HCT116 (cell line): ENCODE measurements at regions not wholly inside any gene's neighbourhood (a gene's known extent, or its start where the extent isn't known, plus 50 kb on each side); places are given as distances from the start of the nearest gene placed in this dataset.

ENCODE experiments used
- ATAC-seq: fragments of 200-7000 bp; cut with Tn5 transposase; 2 replicates; pipeline ENCODE4 v1.9.1; 2020; ENCODE audit warnings: mild to moderate bottlenecking, moderate library complexity
- BruUV-seq: library from RNA; stranded (reverse); fragments of 400-500 nt; replicated peaks from 2 replicates; lab custom pipeline; 2021; lab: Mats Ljungman, UMichigan
- CTCF ChIA-PET: fragments of 300-600 bp; sonication (Branson Sonifier 250); formaldehyde crosslinking; loops from one replicate; lab custom pipeline; 2021; ENCODE audit warnings: antibody characterized with exemption; lab: Charles Lee
- POLR2A ChIA-PET: fragments of 300-600, 350-600 bp; sonication (Branson Sonifier 250); formaldehyde crosslinking; loops from one replicate; lab custom pipeline; 2021; ENCODE audit warnings: antibody characterized with exemption; lab: Charles Lee
- RAD21 ChIA-PET, 2 experiments: fragments of 300-600 bp; sonication (Branson Sonifier 250); formaldehyde crosslinking; loops; one replicate each; lab custom pipeline; 2023; ENCODE audit warnings: low total read pairs in 2 of 2; ENCODE audit not compliant: uncharacterized antibody in 2 of 2, unreplicated experiment in 2 of 2, low non-redundant PET in 1 of 2; lab: Charles Lee
- DNase-seq: peaks from one replicate; pipeline ENCODE4 v3.0.0-alpha.2; 2010; ENCODE audit warnings: low read depth, low spot score
- H2AFZ ChIP-seq: fragments of 200-600 bp; shearing (Covaris generic), sonication (generic); 2 replicates; pipeline ENCODE4 v1.6.1; 2017; ENCODE audit warnings: low read depth, mixed run types, mixed read lengths, antibody characterized with exemption, low read length; ENCODE audit not compliant: poor library complexity, severe bottlenecking
- H3K27ac ChIP-seq: 2 replicates; pipeline ENCODE4 v1.5.1; 2012; ENCODE audit warnings: low read depth, low read length
- H3K27me3 ChIP-seq: fragments of 200-600 bp; sonication (generic); 2 replicates; pipeline ENCODE4 v1.6.1; 2016; ENCODE audit warnings: mixed run types, low read length, mixed read lengths; ENCODE audit not compliant: insufficient read depth
- H3K36me3 ChIP-seq, 2 experiments: fragments of 200-500 bp in 1 of 2; fragments of 200-600 bp in 1 of 2; sonication (Bioruptor generic) in 1 of 2; sonication (generic) in 1 of 2; 2 replicates each; pipeline versions ENCODE4 v1.5.1 to v1.6.1; 2014 to 2016; ENCODE audit warnings: low read length in 2 of 2, inconsistent platforms in 1 of 2, mixed read lengths in 1 of 2, mixed run types in 1 of 2; ENCODE audit not compliant: insufficient read depth in 2 of 2, control insufficient read depth in 1 of 2
- H3K4me1 ChIP-seq, 2 experiments: fragments of 200-600 bp in 1 of 2; sonication (generic) in 1 of 2; 2 replicates each; pipeline versions ENCODE4 v1.5.1 to v1.6.1; 2012 to 2017; ENCODE audit warnings: low read length in 2 of 2, inconsistent platforms in 1 of 2, mild to moderate bottlenecking in 1 of 2, mixed read lengths in 1 of 2, mixed run types in 1 of 2, moderate library complexity in 1 of 2; ENCODE audit not compliant: insufficient read depth in 2 of 2, control insufficient read depth in 1 of 2
- H3K4me2 ChIP-seq: fragments of 200-600 bp; sonication (generic); 2 replicates; pipeline ENCODE4 v1.6.1; 2017; ENCODE audit warnings: mixed run types, low read length, mixed read lengths
- H3K4me3 ChIP-seq, 2 experiments: fragments of 200-600 bp in 1 of 2; sonication (generic) in 1 of 2; replicated peaks in 1 of 2; 2 replicates each; pipeline ENCODE4 v1.5.1; 2011 to 2016; ENCODE audit warnings: low read length in 2 of 2, control low read depth in 1 of 2, low read depth in 1 of 2, mild to moderate bottlenecking in 1 of 2, mixed read lengths in 1 of 2, mixed run types in 1 of 2
- H3K79me2 ChIP-seq: fragments of 200-600 bp; sonication (generic); 2 replicates; pipeline ENCODE4 v1.6.1; 2017; ENCODE audit warnings: mild to moderate bottlenecking, mixed run types, low read length, moderate library complexity, mixed read lengths; ENCODE audit not compliant: insufficient read depth
- H3K9ac ChIP-seq: fragments of 200-600 bp; sonication (generic); 2 replicates; pipeline ENCODE4 v1.6.1; 2016; ENCODE audit warnings: low read length, mixed read lengths
- H3K9me2 ChIP-seq: fragments of 200-600 bp; sonication (generic), shearing (Covaris generic); 2 replicates; pipeline ENCODE4 v1.6.1; 2017; ENCODE audit warnings: mixed run types, mild to moderate bottlenecking, moderate library complexity; ENCODE audit not compliant: insufficient read depth
- H3K9me3 ChIP-seq, 2 experiments: fragments of 200-500 bp in 1 of 2; fragments of 200-600 bp in 1 of 2; sonication (Bioruptor generic) in 1 of 2; sonication (generic) in 1 of 2; 2 replicates each; pipeline ENCODE4 v1.6.1; 2014 to 2017; ENCODE audit warnings: low read length in 2 of 2, mixed read lengths in 2 of 2, inconsistent platforms in 1 of 2, low read depth in 1 of 2, mild to moderate bottlenecking in 1 of 2, mixed run types in 1 of 2, moderate library complexity in 1 of 2; ENCODE audit not compliant: control insufficient read depth in 1 of 2, insufficient read depth in 1 of 2
- H4K20me1 ChIP-seq: fragments of 200-600 bp; sonication (generic), shearing (Covaris generic); 2 replicates; pipeline ENCODE4 v1.6.1; 2017; ENCODE audit warnings: mixed run types, mild to moderate bottlenecking, moderate library complexity; ENCODE audit not compliant: insufficient read depth
- CEBPB ChIP-seq: IDR thresholded peaks from 2 replicates; pipeline ENCODE4 v1.6.1; 2012; ENCODE audit warnings: low read depth
- EGR1 ChIP-seq: IDR thresholded peaks from 2 replicates; pipeline ENCODE4 v1.6.1; 2012; ENCODE audit warnings: low read depth
- EZH2 ChIP-seq: fragments of 200-600 bp; sonication (generic); IDR thresholded peaks from 2 replicates; pipeline ENCODE4 v1.6.1; 2017; ENCODE audit warnings: antibody characterized with exemption, mixed run types
- EZH2phosphoT487 ChIP-seq: fragments of 200-600 bp; IDR thresholded peaks from 2 replicates; pipeline ENCODE4 v1.6.1; 2018; ENCODE audit warnings: antibody characterized with exemption, borderline replicate concordance
- FOSL1 ChIP-seq: IDR thresholded peaks from 2 replicates; pipeline ENCODE4 v1.6.1; 2012; ENCODE audit warnings: low read depth
- POLR2AphosphoS5 ChIP-seq: IDR thresholded peaks from 2 replicates; pipeline ENCODE4 v1.6.1; 2011; ENCODE audit warnings: mild to moderate bottlenecking, low read depth, low read length, moderate library complexity
- RAD21 ChIP-seq: IDR thresholded peaks from 2 replicates; pipeline ENCODE4 v1.6.1; 2012; ENCODE audit warnings: low read depth, mild to moderate bottlenecking
- SIN3A ChIP-seq: IDR thresholded peaks from 2 replicates; pipeline ENCODE4 v1.6.1; 2012; ENCODE audit warnings: low read depth
- SRF ChIP-seq: IDR thresholded peaks from 2 replicates; pipeline ENCODE4 v1.6.1; 2012; ENCODE audit warnings: low read depth
- TCF7L2 ChIP-seq: IDR thresholded peaks from 2 replicates; pipeline ENCODE4 v1.7.0; 2011; ENCODE audit warnings: borderline replicate concordance, inconsistent platforms; ENCODE audit not compliant: insufficient read depth, insufficient read length; ENCODE audit errors: extremely low read depth
- ZBTB33 ChIP-seq: IDR thresholded peaks from 2 replicates; pipeline ENCODE4 v1.6.1; 2011; ENCODE audit warnings: mild to moderate bottlenecking, low read length, moderate library complexity; ENCODE audit not compliant: insufficient replicate concordance; ENCODE audit errors: extremely low read depth
- ZFX ChIP-seq: fragments of 450-650 bp; IDR thresholded peaks from 2 replicates; pipeline ENCODE4 v1.6.1; 2017
- ZNF274 ChIP-seq: fragments of 200-500 bp; sonication (Bioruptor generic); IDR thresholded peaks from 2 replicates; pipeline ENCODE4 v1.6.1; 2014; ENCODE audit warnings: mild to moderate bottlenecking, low read depth, low read length, inconsistent platforms
- intact Hi-C: fragments of 100-400 bp; cut with micrococcal nuclease; formaldehyde crosslinking; loops from 2 replicates; pipeline ENCODE4 v1.10.0; 2022

- H3K4me2 ChIP-seq, result no peak overlapping the region
- no peak overlapping the region for H3K9ac ChIP-seq
- TF ChIP-seq EZH2phosphoT487 (no peak), POLR2AphosphoS5 (no peak), ZNF274 (no peak), TCF7L2 (no peak), SRF (no peak), ZFX (no peak)
- no peak overlapping the region for H2AFZ ChIP-seq
- no peaks in the 10 kb centered on the region for H3K79me2 ChIP-seq
- ChIA-PET CTCF (no interaction called here), POLR2A (no interaction called here), RAD21 (no interaction called here)
- peaks cover 39% of the 10 kb centered on the region for H3K27me3 ChIP-seq
- H3K4me3 ChIP-seq, result no peak overlapping the region
- intact Hi-C loops, result no loop called here
- no peak for DNase-seq
- no peaks in the 10 kb centered on the region for H3K9me3 ChIP-seq
- H3K9me2 ChIP-seq, result no peaks in the 10 kb centered on the region
- no TSS peak for BruUV-seq
- H3K36me3 ChIP-seq, result no peaks in the 10 kb centered on the region
- no peak for ATAC-seq
- no peaks in the 10 kb centered on the region for H3K4me1 ChIP-seq
- H4K20me1 ChIP-seq, result no peaks in the 10 kb centered on the region
- H3K27ac ChIP-seq, result no peak overlapping the region
Observed at GRCh38 chr16:54693864-54694263, 236.8 kb upstream of the IRX5 start.

GRCh38 chr16:54690710-54691109, 240.0 kb upstream of the IRX5 start:
- ChIA-PET RAD21 (no interaction called here), CTCF (no interaction called here), POLR2A (no interaction called here)
- Histone ChIP-seq H3K4me3 (no peak overlapping the region), H3K79me2 (no peaks in the 10 kb centered on the region), H3K27ac (no peak overlapping the region), H4K20me1 (no peaks in the 10 kb centered on the region), H3K4me2 (no peak overlapping the region), H3K9me3 (no peaks in the 10 kb centered on the region), H2AFZ (no peak overlapping the region), H3K9me2 (no peaks in the 10 kb centered on the region), H3K27me3 (peaks cover 13% of the 10 kb centered on the region), H3K36me3 (no peaks in the 10 kb centered on the region), H3K4me1 (no peaks in the 10 kb centered on the region), H3K9ac (no peak overlapping the region)
- TF ChIP-seq POLR2AphosphoS5 (no peak), ZBTB33 (no peak), ZFX (no peak), SIN3A (no peak), TCF7L2 (no peak), EGR1 (no peak), EZH2 (no peak), EZH2phosphoT487 (no peak), SRF (no peak), FOSL1 (no peak), CEBPB (no peak), RAD21 (no peak)
- intact Hi-C loops, result no loop called here
- ATAC-seq (no peak), DNase-seq (no peak)
- BruUV-seq, result no TSS peak
